ENCODE measurements at regions not wholly inside any gene's neighbourhood (a gene's known extent, or its start where the extent isn't known, plus 50 kb on each side); places are given as distances from the start of the nearest gene placed in this dataset.

DNA sequence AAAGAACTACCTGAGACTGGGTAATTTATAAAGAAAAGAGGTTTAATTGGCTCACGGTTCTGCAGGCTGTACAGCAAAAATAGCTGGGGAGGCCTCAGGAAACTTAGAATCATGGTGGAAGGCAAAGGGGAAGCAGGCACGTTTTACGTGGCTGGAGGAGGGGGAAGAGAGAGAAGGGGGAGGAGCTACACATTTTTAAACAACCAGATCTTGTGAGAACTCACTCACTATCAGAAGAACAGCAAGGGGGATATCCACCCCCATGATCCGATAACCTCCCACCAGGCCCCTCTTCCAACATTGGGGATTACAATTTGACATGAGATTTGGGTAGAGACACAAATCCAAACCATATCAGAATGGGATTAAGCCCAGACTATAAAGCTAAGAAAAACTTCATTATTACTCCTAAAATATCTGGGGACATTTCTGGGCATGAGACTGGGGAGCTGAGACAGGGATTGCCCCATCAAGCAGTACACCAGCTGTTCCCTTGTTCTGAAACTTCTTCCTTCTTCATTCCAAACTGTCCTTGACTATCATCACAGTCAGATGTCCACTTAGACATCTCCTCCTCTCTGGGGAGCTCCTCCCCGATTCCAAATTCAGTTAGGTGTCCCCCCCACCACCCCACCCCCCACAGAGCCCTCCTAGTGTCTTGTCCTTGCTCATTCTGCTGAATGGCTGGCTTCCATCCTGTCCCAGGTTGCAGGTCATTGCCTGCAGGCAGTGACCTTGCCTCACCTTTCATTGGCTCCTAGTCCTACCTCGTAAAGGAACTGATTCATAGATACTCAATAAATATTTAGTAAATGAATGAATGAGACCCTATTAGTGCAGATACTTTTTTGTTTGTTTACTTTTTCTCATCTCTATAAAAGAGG, 132.6 kb downstream of the EVX1 start:
- no peak for TF ChIP-seq CEBPB (IDR thresholded peaks at IDR 0.05; ENCODE audit: low read depth, low read length)
- no peak for TF ChIP-seq RAD21 (IDR thresholded peaks at IDR 0.05 in 1 of 2, conservative IDR thresholded peaks at IDR 0.05 in 1 of 2; ENCODE audit: low read depth in 2 of 2, low read length in 2 of 2)
- no peak for TF ChIP-seq BCL11A (IDR thresholded peaks at IDR 0.05; ENCODE audit: low read depth in 2 of 2, low read length in 2 of 2)
- TF ChIP-seq POLR2A (IDR thresholded peaks at IDR 0.05; ENCODE audit: control extremely low read depth in 1 of 2, low read depth in 2 of 2, low read length in 2 of 2), result no peak
- TF ChIP-seq, protein P1, sequence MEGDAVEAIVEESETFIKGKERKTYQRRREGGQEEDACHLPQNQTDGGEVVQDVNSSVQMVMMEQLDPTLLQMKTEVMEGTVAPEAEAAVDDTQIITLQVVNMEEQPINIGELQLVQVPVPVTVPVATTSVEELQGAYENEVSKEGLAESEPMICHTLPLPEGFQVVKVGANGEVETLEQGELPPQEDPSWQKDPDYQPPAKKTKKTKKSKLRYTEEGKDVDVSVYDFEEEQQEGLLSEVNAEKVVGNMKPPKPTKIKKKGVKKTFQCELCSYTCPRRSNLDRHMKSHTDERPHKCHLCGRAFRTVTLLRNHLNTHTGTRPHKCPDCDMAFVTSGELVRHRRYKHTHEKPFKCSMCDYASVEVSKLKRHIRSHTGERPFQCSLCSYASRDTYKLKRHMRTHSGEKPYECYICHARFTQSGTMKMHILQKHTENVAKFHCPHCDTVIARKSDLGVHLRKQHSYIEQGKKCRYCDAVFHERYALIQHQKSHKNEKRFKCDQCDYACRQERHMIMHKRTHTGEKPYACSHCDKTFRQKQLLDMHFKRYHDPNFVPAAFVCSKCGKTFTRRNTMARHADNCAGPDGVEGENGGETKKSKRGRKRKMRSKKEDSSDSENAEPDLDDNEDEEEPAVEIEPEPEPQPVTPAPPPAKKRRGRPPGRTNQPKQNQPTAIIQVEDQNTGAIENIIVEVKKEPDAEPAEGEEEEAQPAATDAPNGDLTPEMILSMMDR (IDR thresholded peaks at IDR 0.05; ENCODE audit: control extremely low read depth in 1 of 3, insufficient read depth in 1 of 3, low read depth in 1 of 3, low read length in 3 of 3), result no peak
- no peak for TF ChIP-seq TEAD4 (IDR thresholded peaks at IDR 0.05; ENCODE audit: low read depth, low read length)
- no peak for TF ChIP-seq HDAC2 (IDR thresholded peaks at IDR 0.05; ENCODE audit: borderline replicate concordance in 1 of 2, low read depth in 2 of 2, low read length in 2 of 2)
